ENCODE measurements at regions not wholly inside any gene's neighbourhood (a gene's known extent, or its start where the extent isn't known, plus 50 kb on each side); places are given as distances from the start of the nearest gene placed in this dataset.

DNA sequence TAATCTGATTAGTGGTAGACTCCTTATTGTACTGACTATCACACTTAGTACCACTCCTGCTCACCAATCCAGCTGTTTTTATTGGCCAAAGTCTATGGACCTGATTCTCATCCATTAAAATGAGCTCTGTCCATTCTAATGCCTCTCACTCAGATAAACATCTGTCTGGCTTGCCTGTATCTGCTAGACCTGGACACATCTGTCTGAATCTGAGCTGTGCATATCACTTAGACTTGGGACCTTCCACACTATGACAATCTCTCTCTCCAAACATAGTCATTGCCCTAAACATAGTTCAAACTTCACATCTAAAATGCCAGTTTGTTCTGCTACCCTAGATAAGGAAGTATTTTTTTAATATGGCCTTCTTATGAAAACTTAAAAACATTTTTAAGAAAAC, 92.6 kb downstream of the CENPW start:
- H3K4me3 ChIP-seq = no peak overlapping the region
- H3K27ac ChIP-seq = no peak overlapping the region
- H3K9me3 ChIP-seq = no peaks in the 10 kb centered on the region
- DNase-seq = no peak
- TF ChIP-seq POLR2A (IDR thresholded peaks at IDR 0.05) (no peak), POLR2AphosphoS5 (IDR thresholded peaks at IDR 0.05) (no peak)
- TF ChIP-seq, protein P1, sequence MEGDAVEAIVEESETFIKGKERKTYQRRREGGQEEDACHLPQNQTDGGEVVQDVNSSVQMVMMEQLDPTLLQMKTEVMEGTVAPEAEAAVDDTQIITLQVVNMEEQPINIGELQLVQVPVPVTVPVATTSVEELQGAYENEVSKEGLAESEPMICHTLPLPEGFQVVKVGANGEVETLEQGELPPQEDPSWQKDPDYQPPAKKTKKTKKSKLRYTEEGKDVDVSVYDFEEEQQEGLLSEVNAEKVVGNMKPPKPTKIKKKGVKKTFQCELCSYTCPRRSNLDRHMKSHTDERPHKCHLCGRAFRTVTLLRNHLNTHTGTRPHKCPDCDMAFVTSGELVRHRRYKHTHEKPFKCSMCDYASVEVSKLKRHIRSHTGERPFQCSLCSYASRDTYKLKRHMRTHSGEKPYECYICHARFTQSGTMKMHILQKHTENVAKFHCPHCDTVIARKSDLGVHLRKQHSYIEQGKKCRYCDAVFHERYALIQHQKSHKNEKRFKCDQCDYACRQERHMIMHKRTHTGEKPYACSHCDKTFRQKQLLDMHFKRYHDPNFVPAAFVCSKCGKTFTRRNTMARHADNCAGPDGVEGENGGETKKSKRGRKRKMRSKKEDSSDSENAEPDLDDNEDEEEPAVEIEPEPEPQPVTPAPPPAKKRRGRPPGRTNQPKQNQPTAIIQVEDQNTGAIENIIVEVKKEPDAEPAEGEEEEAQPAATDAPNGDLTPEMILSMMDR (IDR thresholded peaks at IDR 0.05 in 8 of 11, conservative IDR thresholded peaks at IDR 0.05 in 3 of 11) = no peak
- no peaks in the 10 kb centered on the region for H3K27me3 ChIP-seq (replicated peaks in 1 of 7)
- no peaks in the 10 kb centered on the region for H3K36me3 ChIP-seq
- intact Hi-C loops (cut with DNase I; ENCODE audit: low total_unique reads) = no loop called here
- H3K4me1 ChIP-seq = no peaks in the 10 kb centered on the region

DNA sequence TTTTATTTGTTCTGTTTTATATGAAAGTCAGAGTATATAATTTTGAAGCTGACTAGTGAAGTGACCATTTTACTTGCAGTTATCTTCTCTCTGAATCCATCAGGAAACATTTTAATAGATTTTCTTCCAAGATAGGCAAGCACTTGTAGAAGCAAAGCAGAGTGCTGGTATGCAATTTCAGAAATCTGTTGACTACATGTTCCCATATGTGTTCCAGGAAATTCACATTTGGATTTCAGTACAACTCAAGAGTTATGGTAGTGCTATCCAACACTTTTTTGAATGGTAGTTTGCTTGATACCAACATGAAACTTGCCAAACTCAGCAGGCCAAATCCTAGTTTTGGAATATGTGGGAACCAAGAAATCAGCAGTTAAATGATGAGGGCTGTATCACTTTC, 94.0 kb downstream of the CENPW start:
- Histone ChIP-seq H3K27ac (no peak overlapping the region), H3K4me1 (no peaks in the 10 kb centered on the region), H3K36me3 (no peaks in the 10 kb centered on the region), H3K9me3 (no peaks in the 10 kb centered on the region), H3K4me3 (no peak overlapping the region), H3K27me3 (replicated peaks in 1 of 7) (no peaks in the 10 kb centered on the region)
- no peak for DNase-seq
- TF ChIP-seq, protein P1 (IDR thresholded peaks at IDR 0.05 in 8 of 11, conservative IDR thresholded peaks at IDR 0.05 in 3 of 11) = no peak
- TF ChIP-seq POLR2AphosphoS5 (IDR thresholded peaks at IDR 0.05) (no peak), POLR2A (IDR thresholded peaks at IDR 0.05) (no peak)
- intact Hi-C loops (cut with DNase I; ENCODE audit: low total_unique reads) = no loop called here

DNA sequence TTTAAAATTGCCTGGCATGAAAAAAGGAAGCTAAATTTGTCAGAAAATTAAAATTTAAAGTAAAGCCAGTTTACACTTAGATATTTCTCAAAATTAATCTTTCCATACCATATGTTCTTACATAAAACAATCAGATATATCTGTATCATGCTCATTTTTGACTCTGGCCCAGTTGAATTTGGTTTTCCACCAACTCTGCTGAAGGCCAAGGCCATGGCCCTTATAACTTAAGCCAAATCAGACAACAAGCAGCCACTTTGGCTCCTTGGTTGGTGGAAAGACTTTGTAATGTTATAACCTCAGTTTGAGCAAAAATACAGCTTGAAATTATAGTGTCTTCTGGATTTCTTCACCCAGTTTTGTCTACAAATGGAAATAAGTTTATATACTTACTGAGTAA, 97.3 kb downstream of the CENPW start:
- no peak for DNase-seq
- Histone ChIP-seq H3K27me3 (replicated peaks in 1 of 7) (no peaks in the 10 kb centered on the region), H3K4me3 (no peak overlapping the region), H3K36me3 (no peaks in the 10 kb centered on the region), H3K27ac (no peak overlapping the region), H3K9me3 (peaks cover 0 to 6% (median 0%) of the 10 kb centered on the region in 8 donors), H3K4me1 (no peaks in the 10 kb centered on the region)
- TF ChIP-seq POLR2AphosphoS5 (IDR thresholded peaks at IDR 0.05) (no peak), POLR2A (IDR thresholded peaks at IDR 0.05) (no peak)
- TF ChIP-seq, protein P1 (IDR thresholded peaks at IDR 0.05 in 8 of 11, conservative IDR thresholded peaks at IDR 0.05 in 3 of 11) = no peak
- intact Hi-C loops (cut with DNase I; ENCODE audit: low total_unique reads) = no loop called here

DNA sequence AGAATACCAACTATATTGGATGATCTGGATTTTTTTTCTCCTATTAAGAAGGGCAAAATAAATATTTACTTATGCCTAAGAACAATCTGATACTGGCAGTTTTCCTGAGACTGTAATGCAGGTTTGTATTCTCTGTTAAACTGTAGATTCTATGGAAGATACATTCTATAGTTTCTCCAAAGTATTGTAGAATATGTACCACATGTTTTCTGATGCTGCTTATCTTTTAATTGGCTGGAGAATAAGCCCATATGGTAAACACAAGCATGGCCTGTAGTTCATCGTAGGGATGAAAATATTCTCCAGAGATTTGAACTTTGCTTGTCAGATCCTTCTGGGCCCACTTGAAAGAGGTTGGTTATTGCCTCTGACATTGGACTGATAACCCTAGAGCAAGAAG, 99.1 kb downstream of the CENPW start:
- 68 to 83% (median 80%) methylated on average over 1 of the region's 1 CpG for WGBS, 5 donors
- Histone ChIP-seq H3K27ac (no peak overlapping the region), H3K4me3 (no peak overlapping the region), H3K36me3 (no peaks in the 10 kb centered on the region), H3K27me3 (replicated peaks in 1 of 7) (no peaks in the 10 kb centered on the region), H3K9me3 (peaks cover 0 to 6% (median 0%) of the 10 kb centered on the region in 8 donors), H3K4me1 (no peaks in the 10 kb centered on the region)
- intact Hi-C loops (cut with DNase I; ENCODE audit: low total_unique reads) = no loop called here
- DNase-seq = no peak
- TF ChIP-seq, protein P1 (IDR thresholded peaks at IDR 0.05 in 8 of 11, conservative IDR thresholded peaks at IDR 0.05 in 3 of 11) = no peak
- TF ChIP-seq POLR2AphosphoS5 (IDR thresholded peaks at IDR 0.05) = no peak
- TF ChIP-seq POLR2A (IDR thresholded peaks at IDR 0.05) = no peak

Measured in spleen (tissue), 11 donors.